ENCODE measurements at regions not wholly inside any gene's neighbourhood (a gene's known extent, or its start where the extent isn't known, plus 50 kb on each side); places are given as distances from the start of the nearest gene placed in this dataset.

GRCh38 chr14:29403091-29403490 lies 524.6 kb downstream of the PRKD1 start:
- TF ChIP-seq CTCF (IDR thresholded peaks at IDR 0.05) (no peak), POLR2A (IDR thresholded peaks at IDR 0.05) (no peak), EP300 (IDR thresholded peaks at IDR 0.05) (no peak)
